SK-N-MC (cell line): ENCODE measurements at regions not wholly inside any gene's neighbourhood (a gene's known extent, or its start where the extent isn't known, plus 50 kb on each side); places are given as distances from the start of the nearest gene placed in this dataset.
"Not testable (repeated sequence)": the region's sequence is repeated elsewhere in the genome, so short reads cannot be mapped to it uniquely, and the experiment has no call there.

ENCODE experiments used
- DNase-seq: peaks from one replicate; pipeline ENCODE4 v3.0.0-alpha.2; 2011; ENCODE audit warnings: low read depth, low spot score
- H3K27ac ChIP-seq: fragments of 200-600 bp; sonication (generic); 2 replicates; pipeline ENCODE4 v1.5.1; 2016; ENCODE audit warnings: mixed run types
- H3K36me3 ChIP-seq: fragments of 200-600 bp; sonication (generic); 2 replicates; pipeline ENCODE4 v1.6.1; 2017; ENCODE audit warnings: antibody characterized with exemption, low read length, mixed read lengths; ENCODE audit not compliant: insufficient read depth
- H3K4me3 ChIP-seq: fragments of 200-600 bp; sonication (generic); 2 replicates; pipeline ENCODE4 v1.5.1; 2016
- H3K9ac ChIP-seq: fragments of 200-600 bp; sonication (generic); 2 replicates; pipeline ENCODE4 v1.8.0; 2017; ENCODE audit warnings: mixed run types, mixed read lengths; ENCODE audit not compliant: insufficient read length
- H3K9me3 ChIP-seq: fragments of 200-600 bp; sonication (generic); 2 replicates; pipeline ENCODE4 v1.6.1; 2017; ENCODE audit warnings: low read depth, mild to moderate bottlenecking, antibody characterized with exemption, low read length, moderate library complexity, mixed read lengths
- EZH2 ChIP-seq: fragments of 200-600 bp; sonication (generic); IDR thresholded peaks from one replicate; pipeline ENCODE4 v1.6.1; 2017; ENCODE audit warnings: antibody characterized with exemption
- FOXP2 ChIP-seq: optimal IDR thresholded peaks from 2 replicates; pipeline ENCODE3; 2011; ENCODE audit warnings: mild to moderate bottlenecking, moderate library complexity; ENCODE audit not compliant: insufficient read depth; ENCODE audit errors: extremely low read length, control extremely low read depth
- POLR2AphosphoS5 ChIP-seq: IDR thresholded peaks from 2 replicates; pipeline ENCODE4 v1.6.1; 2012; ENCODE audit warnings: mild to moderate bottlenecking, low read depth, low read length, borderline replicate concordance

DNA sequence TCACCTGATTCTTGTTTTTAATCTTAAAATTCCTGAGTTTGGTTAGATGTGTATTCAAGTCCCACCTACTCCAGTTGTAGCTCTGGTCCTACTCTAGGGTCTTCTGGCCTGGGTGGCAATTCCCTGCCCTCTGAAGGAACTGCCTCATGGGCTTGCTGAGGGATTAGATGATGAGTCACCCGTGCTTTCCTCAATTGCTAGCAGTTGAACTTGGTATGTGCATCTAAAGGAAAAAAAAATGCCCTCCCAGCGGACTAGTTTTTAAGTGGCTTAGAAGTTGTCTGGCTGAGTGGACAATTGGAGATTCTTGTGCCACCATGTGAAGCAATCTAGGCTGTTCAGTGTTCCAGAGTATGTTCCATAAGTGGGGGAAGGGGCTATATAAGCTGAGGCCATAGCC lies 127.0 kb downstream of the CCNG2 start:
- no peak overlapping the region for H3K4me3 ChIP-seq
- H3K36me3 ChIP-seq, result no peaks in the 10 kb centered on the region
- H3K27ac ChIP-seq, result no peak overlapping the region
- no peak for TF ChIP-seq POLR2AphosphoS5
- TF ChIP-seq FOXP2, result no peak
- TF ChIP-seq EZH2, result no peak
- no peak overlapping the region for H3K9ac ChIP-seq
- DNase-seq, result no peak
- H3K9me3 ChIP-seq, result no peaks in the 10 kb centered on the region

DNA sequence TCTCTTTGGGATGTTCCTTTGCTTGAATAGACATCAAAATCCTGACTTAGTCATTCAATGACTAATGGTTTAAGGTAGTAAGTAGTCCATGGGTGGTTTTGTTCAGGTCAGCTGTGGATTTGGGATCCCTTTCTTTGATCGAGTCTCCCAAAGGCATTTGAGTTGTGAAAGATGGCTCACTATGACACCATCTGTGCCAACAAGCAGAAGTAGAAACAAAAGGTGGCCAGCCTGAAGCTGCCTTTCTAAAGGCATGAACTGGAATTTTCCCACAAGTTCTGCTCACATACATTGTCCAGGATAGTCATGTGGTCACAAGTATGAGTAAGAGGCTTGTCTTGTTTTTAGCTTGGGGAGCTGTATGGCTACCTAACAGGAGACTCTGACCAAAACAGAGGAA lies 129.9 kb downstream of the CCNG2 start:
- Histone ChIP-seq H3K9me3 (no peaks in the 10 kb centered on the region), H3K36me3 (no peaks in the 10 kb centered on the region), H3K4me3 (no peak overlapping the region), H3K9ac (no peak overlapping the region), H3K27ac (no peak overlapping the region)
- TF ChIP-seq FOXP2 (no peak), POLR2AphosphoS5 (no peak), EZH2 (no peak)
- no peak for DNase-seq

DNA sequence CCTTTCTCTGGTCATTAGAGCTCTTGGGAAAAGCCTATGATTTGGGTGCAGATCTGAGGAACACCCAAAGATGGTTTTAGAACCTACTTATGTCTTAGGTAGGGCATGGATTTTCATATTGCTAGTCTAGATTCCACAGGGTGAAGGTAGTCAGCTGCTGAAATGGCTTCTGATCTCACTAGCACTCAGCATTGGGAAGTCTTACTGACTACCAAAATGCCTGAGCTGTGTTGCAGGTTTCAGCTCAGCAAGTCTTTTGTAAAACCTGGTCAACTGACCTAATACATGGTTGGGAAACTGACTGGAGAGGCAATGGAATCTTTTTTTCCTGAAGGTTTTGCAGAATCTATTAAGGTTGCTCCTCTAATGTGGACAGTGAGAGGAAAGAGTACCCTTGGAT lies 136.4 kb downstream of the CCNG2 start:
- DNase-seq, result no peak
- no peak overlapping the region for H3K9ac ChIP-seq
- H3K27ac ChIP-seq, result no peak overlapping the region
- H3K36me3 ChIP-seq, result no peaks in the 10 kb centered on the region
- no peak overlapping the region for H3K4me3 ChIP-seq
- no peak for TF ChIP-seq EZH2
- no peak for TF ChIP-seq POLR2AphosphoS5
- TF ChIP-seq FOXP2, result no peak
- H3K9me3 ChIP-seq, result no peaks in the 10 kb centered on the region

DNA sequence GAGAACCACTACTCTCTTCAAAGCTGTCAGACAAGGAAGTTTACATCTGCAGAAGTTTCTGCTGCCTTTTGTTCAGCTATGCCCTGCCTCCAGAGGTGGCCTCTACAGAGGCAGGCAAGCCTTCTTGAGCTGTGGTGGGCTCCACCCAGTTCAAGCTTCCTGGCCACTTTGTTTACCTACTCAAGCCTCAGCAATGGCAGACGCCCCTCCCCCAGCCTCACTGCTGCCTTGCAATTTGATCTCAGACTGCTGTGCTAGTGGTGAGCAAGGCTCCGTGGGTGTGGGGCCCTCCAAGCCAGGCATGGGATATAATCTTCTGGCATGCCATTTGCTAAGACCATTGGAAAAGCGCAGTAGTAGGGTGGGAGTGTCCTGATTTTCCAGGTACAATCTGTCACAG lies 144.0 kb downstream of the CCNG2 start:
- H3K9me3 ChIP-seq, H3K36me3 ChIP-seq, H3K27ac ChIP-seq, H3K4me3 ChIP-seq, DNase-seq, H3K9ac ChIP-seq: not testable (repeated sequence)

DNA sequence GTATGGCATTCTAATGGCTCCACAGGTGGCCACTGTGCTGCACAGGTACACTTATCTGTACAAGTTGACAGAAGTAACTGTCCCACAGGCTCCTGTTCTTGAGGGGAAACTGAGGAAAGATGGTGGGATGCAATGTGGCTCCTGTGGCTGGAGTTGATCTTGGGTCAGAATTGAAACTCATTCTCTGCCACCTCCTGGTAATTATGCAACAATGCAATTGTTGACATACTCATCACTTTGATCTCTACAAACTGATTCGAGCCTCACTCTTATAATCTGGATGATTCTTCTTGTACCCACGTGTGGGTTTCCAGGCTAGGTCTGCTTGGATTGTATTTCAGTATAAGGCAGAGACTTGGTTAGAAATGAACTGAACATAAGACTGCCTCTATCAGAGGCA lies 148.8 kb downstream of the CCNG2 start:
- no peak overlapping the region for H3K9ac ChIP-seq
- no peaks in the 10 kb centered on the region for H3K9me3 ChIP-seq

DNA sequence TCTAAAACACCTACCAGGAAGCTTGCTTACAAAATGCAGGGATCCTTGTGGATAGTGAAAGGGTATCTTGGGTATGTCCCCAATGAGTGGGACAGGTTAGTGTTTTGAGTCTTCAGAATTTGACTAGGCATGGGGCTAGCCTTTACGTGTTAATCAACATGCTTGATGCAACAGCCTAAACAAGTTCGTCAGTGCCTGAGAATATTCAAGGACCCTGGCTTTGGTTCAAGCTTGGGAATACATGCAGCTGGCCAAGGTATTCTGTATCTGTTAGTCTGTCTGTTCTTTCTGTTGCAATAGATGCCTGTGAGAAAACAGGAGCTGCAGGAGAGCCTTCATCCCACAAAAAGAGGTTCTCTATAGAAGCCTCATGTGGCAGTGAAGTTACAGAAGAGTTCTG lies 149.5 kb downstream of the CCNG2 start:
- Histone ChIP-seq H3K36me3 (no peaks in the 10 kb centered on the region), H3K4me3 (no peak overlapping the region), H3K27ac (no peak overlapping the region), H3K9ac (no peak overlapping the region), H3K9me3 (no peaks in the 10 kb centered on the region)
- TF ChIP-seq EZH2 (no peak), FOXP2 (no peak), POLR2AphosphoS5 (no peak)
- DNase-seq, result no peak

More for the DNA sequence above, 148.8 kb downstream of the CCNG2 start:
- no peak overlapping the region for H3K4me3 ChIP-seq
- no peaks in the 10 kb centered on the region for H3K36me3 ChIP-seq
- no peak for DNase-seq
- TF ChIP-seq EZH2 (no peak), POLR2AphosphoS5 (no peak), FOXP2 (no peak)
- no peak overlapping the region for H3K27ac ChIP-seq

DNA sequence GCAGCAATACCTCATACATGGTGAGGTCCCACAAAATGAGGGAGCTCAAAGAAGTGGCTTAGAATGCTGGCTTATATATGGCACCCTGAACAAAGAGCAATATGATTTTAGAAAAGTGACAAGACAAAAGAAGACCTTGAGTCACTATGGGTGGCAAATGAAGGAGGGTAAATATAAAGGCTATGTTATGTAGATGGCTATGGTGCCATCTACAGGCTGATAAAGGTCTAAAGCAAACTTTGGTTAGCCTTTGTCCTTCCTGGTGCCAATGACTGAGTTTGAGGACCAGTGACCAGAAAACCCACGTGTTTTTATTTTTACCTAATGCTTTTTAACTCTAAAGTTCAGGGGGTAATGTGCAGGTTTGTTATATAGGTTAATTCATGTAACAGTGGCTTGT lies 151.8 kb downstream of the CCNG2 start:
- H3K36me3 ChIP-seq, result no peaks in the 10 kb centered on the region
- H3K9ac ChIP-seq, result no peak overlapping the region
- no peaks in the 10 kb centered on the region for H3K9me3 ChIP-seq
- no peak for DNase-seq
- TF ChIP-seq POLR2AphosphoS5 (no peak), FOXP2 (no peak), EZH2 (no peak)
- no peak overlapping the region for H3K27ac ChIP-seq
- H3K4me3 ChIP-seq, result no peak overlapping the region

GRCh38 chr4:77309496-77309895 lies 152.5 kb downstream of the CCNG2 start:
- Histone ChIP-seq H3K9ac (no peak overlapping the region), H3K27ac (no peak overlapping the region), H3K36me3 (no peaks in the 10 kb centered on the region), H3K4me3 (no peak overlapping the region), H3K9me3 (no peaks in the 10 kb centered on the region)
- DNase-seq, result no peak
- no peak for TF ChIP-seq EZH2
- TF ChIP-seq FOXP2, result no peak
- TF ChIP-seq POLR2AphosphoS5, result no peak

GRCh38 chr4:77310931-77311330 lies 153.9 kb downstream of the CCNG2 start:
- H3K4me3 ChIP-seq, result no peak overlapping the region
- TF ChIP-seq POLR2AphosphoS5 (no peak), FOXP2 (no peak), EZH2 (no peak)
- no peak overlapping the region for H3K9ac ChIP-seq
- H3K27ac ChIP-seq, result no peak overlapping the region
- H3K9me3 ChIP-seq, result no peaks in the 10 kb centered on the region
- H3K36me3 ChIP-seq, result no peaks in the 10 kb centered on the region
- no peak for DNase-seq

DNA sequence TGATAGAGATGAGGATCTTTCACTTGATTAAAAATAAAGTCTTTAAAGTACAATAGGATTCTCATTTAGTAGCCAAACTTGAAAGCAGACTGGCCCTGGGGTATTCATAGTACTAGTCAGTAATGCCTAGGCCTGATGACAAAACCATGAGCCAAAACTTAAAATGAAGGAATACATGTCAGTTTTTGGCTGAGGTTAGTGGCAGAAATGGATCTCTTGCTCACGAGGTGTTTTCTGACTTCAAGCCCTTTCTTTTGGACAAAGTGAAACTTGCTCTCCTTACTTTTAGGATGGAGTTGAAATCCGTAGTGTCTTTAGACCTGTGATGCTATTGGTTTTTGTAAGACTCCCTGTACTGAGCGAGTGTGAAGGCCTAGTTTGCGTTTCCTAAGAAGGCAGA lies 157.7 kb downstream of the CCNG2 start:
- H3K27ac ChIP-seq, result no peak overlapping the region
- no peak for DNase-seq
- TF ChIP-seq FOXP2 (no peak), EZH2 (no peak), POLR2AphosphoS5 (no peak)
- no peak overlapping the region for H3K9ac ChIP-seq
- no peaks in the 10 kb centered on the region for H3K9me3 ChIP-seq
- H3K36me3 ChIP-seq, result no peaks in the 10 kb centered on the region
- H3K4me3 ChIP-seq, result no peak overlapping the region

DNA sequence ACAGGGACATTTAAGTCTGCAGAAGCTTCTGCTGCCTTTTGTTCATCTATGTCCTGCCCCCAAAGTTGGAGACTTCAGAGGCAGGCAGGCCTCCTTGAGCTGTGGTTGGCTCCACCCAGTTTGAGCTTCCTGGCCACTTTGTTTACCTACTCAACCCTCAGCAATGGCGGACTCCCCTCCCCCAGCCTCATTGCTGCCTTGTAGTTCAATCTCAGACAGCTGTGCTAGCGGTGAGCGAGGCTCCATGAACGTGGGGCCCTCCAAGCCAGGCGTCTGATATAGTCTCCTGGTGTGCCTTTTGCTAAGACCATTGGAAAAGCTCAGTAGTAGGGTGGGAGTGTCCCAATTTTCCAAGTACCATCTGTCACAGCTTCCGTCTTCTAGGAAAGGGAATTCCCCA lies 170.1 kb downstream of the CCNG2 start:
- Histone ChIP-seq H3K9ac (no peak overlapping the region), H3K36me3 (no peaks in the 10 kb centered on the region), H3K27ac (no peak overlapping the region), H3K9me3 (no peaks in the 10 kb centered on the region), H3K4me3 (no peak overlapping the region)
- TF ChIP-seq EZH2, result no peak
- TF ChIP-seq FOXP2, result no peak
- DNase-seq, result no peak
